ENCODE measurements at regions not wholly inside any gene's neighbourhood (a gene's known extent, or its start where the extent isn't known, plus 50 kb on each side); places are given as distances from the start of the nearest gene placed in this dataset.
"Not testable (repeated sequence)": the region's sequence is repeated elsewhere in the genome, so short reads cannot be mapped to it uniquely, and the experiment has no call there.

DNA sequence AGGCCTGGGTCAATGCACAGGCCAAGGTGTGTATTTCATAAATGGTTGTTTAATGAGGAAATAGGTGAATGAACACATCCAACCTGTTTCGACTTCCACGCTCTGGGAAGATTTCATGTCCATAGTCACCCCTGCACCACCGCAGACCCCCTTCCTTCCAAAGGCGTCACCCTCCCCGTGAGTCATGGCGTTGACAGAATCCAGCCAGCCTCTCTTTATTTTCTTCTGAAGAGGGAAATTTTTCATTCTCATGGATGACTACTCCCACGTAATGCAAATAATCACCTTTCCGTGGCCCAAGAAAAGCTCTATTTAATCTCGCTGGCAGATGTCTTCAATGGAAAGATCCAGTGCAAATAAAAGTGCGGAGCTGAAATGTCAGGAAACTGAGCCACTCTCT lies 75.3 kb upstream of the FOXK1 start:
- Histone ChIP-seq H3K36me3 (ENCODE audit: insufficient read depth, low read length) (no peaks in the 10 kb centered on the region), H3K27ac (no peak overlapping the region), H3K9me3 (ENCODE audit: low read depth, low read length) (no peaks in the 10 kb centered on the region), H3K4me3 (no peak overlapping the region), H3K9ac (ENCODE audit: insufficient read length) (no peak overlapping the region)
- DNase-seq (ENCODE audit: low read depth, low spot score) = no peak
- TF ChIP-seq EZH2 (IDR thresholded peaks at IDR 0.05) (no peak), FOXP2 (optimal IDR thresholded peaks at IDR 0.05; ENCODE audit: control extremely low read depth, extremely low read length, insufficient read depth) (no peak), POLR2AphosphoS5 (IDR thresholded peaks at IDR 0.05; ENCODE audit: borderline replicate concordance, low read depth, low read length) (no peak)

DNA sequence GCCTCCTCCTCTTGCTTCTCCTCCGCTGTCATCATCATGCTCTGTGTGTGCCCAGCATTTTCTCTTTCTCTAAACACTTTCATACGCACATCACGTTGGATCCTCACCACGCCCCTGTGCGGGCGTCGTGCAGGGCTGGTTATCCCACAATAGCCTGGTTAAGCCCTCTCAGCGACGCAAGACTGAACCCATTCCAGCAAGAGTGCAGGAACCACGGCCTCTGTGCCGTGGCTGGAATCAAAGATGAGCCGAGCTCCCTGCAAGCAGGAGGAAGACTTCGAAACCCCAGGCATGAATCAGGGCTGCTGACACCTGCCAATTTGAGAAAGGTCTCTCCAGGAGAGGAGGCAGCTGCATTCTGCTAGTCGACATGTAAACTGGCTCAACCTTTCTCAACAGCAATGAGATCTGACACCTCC lies 74.8 kb upstream of the FOXK1 start:
- Histone ChIP-seq H3K9me3 (ENCODE audit: low read depth, low read length) (no peaks in the 10 kb centered on the region), H3K9ac (ENCODE audit: insufficient read length) (no peak overlapping the region), H3K4me3 (no peak overlapping the region), H3K36me3 (ENCODE audit: insufficient read depth, low read length) (no peaks in the 10 kb centered on the region), H3K27ac (no peak overlapping the region)
- TF ChIP-seq EZH2 (IDR thresholded peaks at IDR 0.05) = no peak
- TF ChIP-seq FOXP2 (optimal IDR thresholded peaks at IDR 0.05; ENCODE audit: control extremely low read depth, extremely low read length, insufficient read depth) = no peak
- no peak for TF ChIP-seq POLR2AphosphoS5 (IDR thresholded peaks at IDR 0.05; ENCODE audit: borderline replicate concordance, low read depth, low read length)
- DNase-seq (ENCODE audit: low read depth, low spot score) = no peak

- not testable (repeated sequence) for H3K9me3 ChIP-seq (ENCODE audit: low read depth, low read length); H3K27ac ChIP-seq; DNase-seq (ENCODE audit: low read depth, low spot score); H3K4me3 ChIP-seq; H3K9ac ChIP-seq (ENCODE audit: insufficient read length); H3K36me3 ChIP-seq (ENCODE audit: insufficient read depth, low read length)
Observed at GRCh38 chr7:4609576-4609975, 72.5 kb upstream of the FOXK1 start.

DNA sequence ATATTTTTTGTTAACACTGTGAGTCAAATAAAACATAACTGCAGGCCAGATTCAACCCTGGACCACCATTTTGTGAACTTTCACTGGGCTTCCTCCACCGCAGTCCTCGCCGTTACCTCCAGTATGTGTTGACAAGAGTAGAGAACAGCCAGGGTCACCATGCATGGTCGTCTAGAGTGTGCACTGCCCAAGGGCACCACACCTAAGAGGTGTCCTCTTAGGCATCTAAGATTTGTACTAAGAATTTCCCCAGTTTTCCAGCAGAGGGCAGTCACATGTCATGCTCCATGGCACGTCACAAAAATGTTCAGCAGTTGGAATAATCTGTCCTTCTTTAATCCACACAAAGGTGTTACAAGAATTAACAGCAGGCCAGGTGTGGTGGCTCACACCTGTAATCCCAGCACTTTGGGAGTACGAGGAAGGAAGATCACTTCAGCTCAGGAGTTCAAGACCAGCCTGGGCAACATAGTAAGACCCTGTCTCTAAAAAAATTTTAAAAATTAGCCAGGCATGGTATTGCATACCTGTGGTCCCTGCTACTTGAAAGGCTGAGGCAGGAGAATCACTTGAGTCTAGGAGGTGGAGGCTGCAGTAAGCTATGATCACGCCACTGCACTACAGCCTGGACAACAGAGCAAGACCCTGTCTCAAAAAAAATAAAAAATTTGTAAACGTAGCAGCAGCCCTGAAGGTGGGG lies 71.2 kb upstream of the FOXK1 start:
- Histone ChIP-seq H3K9ac (ENCODE audit: insufficient read length) (no peak overlapping the region), H3K4me3 (no peak overlapping the region), H3K36me3 (ENCODE audit: insufficient read depth, low read length) (no peaks in the 10 kb centered on the region), H3K9me3 (ENCODE audit: low read depth, low read length) (no peaks in the 10 kb centered on the region), H3K27ac (peak overlapping the region; percentile 42; the same call in 1 of the 2 replicates)
- no peak for TF ChIP-seq POLR2AphosphoS5 (IDR thresholded peaks at IDR 0.05; ENCODE audit: borderline replicate concordance, low read depth, low read length)
- no peak for DNase-seq (ENCODE audit: low read depth, low spot score)

DNA sequence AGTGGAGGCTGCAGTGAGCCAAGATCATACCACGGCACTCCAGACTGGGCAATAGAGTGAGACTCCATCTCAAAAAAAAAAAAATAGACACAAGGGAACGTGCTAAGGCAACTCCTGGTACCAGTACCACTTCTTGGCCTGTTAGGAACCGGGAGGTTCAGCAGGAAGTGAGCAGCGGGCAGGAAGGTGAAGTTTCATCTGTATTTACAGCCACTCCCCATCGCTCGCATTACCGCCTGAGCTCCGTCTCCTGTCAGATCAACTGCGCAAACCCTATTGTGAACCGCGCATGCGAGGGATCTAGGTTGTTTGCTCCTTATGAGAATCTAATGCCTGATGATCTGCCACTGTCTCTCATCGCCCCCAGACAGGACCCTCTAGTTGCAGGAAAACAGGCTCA lies 69.9 kb upstream of the FOXK1 start:
- TF ChIP-seq FOXP2 (optimal IDR thresholded peaks at IDR 0.05; ENCODE audit: control extremely low read depth, extremely low read length, insufficient read depth) = no peak
- no peak for TF ChIP-seq POLR2AphosphoS5 (IDR thresholded peaks at IDR 0.05; ENCODE audit: borderline replicate concordance, low read depth, low read length)
- TF ChIP-seq EZH2 (IDR thresholded peaks at IDR 0.05) = no peak
- no peaks in the 10 kb centered on the region for H3K36me3 ChIP-seq (ENCODE audit: insufficient read depth, low read length)
- H3K27ac ChIP-seq = peak overlapping the region; percentile 83; the same call in 1 of the 2 replicates
- no peak overlapping the region for H3K9ac ChIP-seq (ENCODE audit: insufficient read length)
- H3K4me3 ChIP-seq = no peak overlapping the region
- no peak for DNase-seq (ENCODE audit: low read depth, low spot score)
- H3K9me3 ChIP-seq (ENCODE audit: low read depth, low read length) = no peaks in the 10 kb centered on the region

DNA sequence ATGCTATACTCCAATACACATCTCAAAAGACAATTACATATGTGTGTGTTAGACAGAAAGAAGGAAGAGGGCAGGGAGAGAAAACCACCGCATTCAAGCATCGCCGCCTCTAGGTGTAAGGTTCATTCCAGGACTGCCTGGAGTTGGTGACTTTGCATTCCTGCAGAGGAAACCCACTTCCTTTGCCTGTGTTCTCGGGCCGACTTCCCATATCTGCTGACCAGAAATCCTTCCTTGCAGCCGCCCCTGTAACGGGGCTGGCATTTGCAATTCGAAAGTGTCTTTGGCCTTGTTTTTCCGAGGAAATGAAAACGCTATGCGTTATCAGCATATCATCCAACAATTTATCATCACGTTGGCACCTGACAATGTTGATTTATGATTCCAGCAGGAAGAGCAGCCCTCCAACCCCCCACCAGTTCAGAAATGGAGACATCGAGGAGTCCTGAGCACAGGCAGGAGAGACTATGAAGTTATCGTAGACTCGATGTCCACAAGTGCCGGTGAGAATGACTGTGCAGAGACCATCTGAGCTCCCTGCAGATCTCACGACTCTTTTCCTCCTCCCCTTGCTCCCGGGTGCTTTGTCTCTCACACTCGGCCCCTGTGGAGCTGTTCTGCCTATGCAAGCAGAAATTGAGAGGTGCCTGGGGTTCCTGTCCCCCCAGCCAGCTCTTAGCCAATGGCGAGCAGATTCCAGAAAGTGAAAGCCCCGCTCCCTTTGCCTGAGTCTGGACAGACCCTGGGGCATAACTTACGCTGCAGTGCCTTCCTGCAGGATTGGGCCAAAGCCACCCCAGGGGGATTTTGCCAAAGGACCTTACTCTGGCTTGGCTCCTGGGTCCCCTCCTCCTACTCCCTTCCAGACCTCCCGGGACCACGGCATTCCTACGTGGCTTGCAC lies 68.9 kb upstream of the FOXK1 start:
- H3K9ac ChIP-seq (ENCODE audit: insufficient read length) = peak overlapping the region; percentile 17
- H3K27ac ChIP-seq = peak overlapping the region; percentile 83
- H3K4me3 ChIP-seq = peak overlapping the region; percentile 80
- no peaks in the 10 kb centered on the region for H3K36me3 ChIP-seq (ENCODE audit: insufficient read depth, low read length)
- H3K9me3 ChIP-seq (ENCODE audit: low read depth, low read length) = no peaks in the 10 kb centered on the region
- DNase-seq (ENCODE audit: low read depth, low spot score) = no peak
- no peak for TF ChIP-seq EZH2 (IDR thresholded peaks at IDR 0.05)
- TF ChIP-seq FOXP2 (optimal IDR thresholded peaks at IDR 0.05; ENCODE audit: control extremely low read depth, extremely low read length, insufficient read depth) = no peak
- TF ChIP-seq POLR2AphosphoS5 (IDR thresholded peaks at IDR 0.05; ENCODE audit: borderline replicate concordance, low read depth, low read length) = no peak

GRCh38 chr7:4613846-4614548 lies 68.1 kb upstream of the FOXK1 start:
- H3K9me3 ChIP-seq (ENCODE audit: low read depth, low read length) = no peaks in the 10 kb centered on the region
- DNase-seq (ENCODE audit: low read depth, low spot score) = no peak
- peak overlapping the region; percentile 80 for H3K4me3 ChIP-seq
- no peaks in the 10 kb centered on the region for H3K36me3 ChIP-seq (ENCODE audit: insufficient read depth, low read length)
- TF ChIP-seq EZH2 (IDR thresholded peaks at IDR 0.05) (no peak), FOXP2 (optimal IDR thresholded peaks at IDR 0.05; ENCODE audit: control extremely low read depth, extremely low read length, insufficient read depth) (no peak), POLR2AphosphoS5 (IDR thresholded peaks at IDR 0.05; ENCODE audit: borderline replicate concordance, low read depth, low read length) (no peak)
- H3K9ac ChIP-seq (ENCODE audit: insufficient read length) = peak overlapping the region; percentile 17
- H3K27ac ChIP-seq = peak overlapping the region; percentile 83

DNA sequence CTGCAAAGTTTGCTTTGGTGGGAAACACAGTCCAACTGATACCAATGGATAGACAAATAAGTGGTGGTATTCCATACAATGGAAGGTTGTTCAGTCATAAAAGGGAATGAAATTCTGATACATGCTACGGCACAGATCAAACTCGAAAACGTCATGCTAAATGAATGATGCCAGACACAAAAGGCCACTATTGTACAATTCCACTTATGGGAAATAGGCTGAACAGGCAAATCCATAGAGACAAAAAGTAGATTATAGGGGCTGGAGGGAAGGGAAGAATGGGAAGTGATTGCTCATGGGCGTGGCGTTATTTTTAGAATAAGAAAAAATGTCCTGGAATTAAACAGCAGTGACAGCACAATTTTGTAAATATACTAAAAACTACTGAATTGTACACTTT lies 66.0 kb upstream of the FOXK1 start:
- Histone ChIP-seq H3K36me3 (ENCODE audit: insufficient read depth, low read length) (no peaks in the 10 kb centered on the region), H3K9me3 (ENCODE audit: low read depth, low read length) (no peaks in the 10 kb centered on the region), H3K9ac (ENCODE audit: insufficient read length) (no peak overlapping the region), H3K27ac (peak overlapping the region; percentile 31; the same call in 1 of the 2 replicates), H3K4me3 (no peak overlapping the region)
- DNase-seq (ENCODE audit: low read depth, low spot score) = no peak
- no peak for TF ChIP-seq POLR2AphosphoS5 (IDR thresholded peaks at IDR 0.05; ENCODE audit: borderline replicate concordance, low read depth, low read length)
- TF ChIP-seq EZH2 (IDR thresholded peaks at IDR 0.05) = no peak
- TF ChIP-seq FOXP2 (optimal IDR thresholded peaks at IDR 0.05; ENCODE audit: control extremely low read depth, extremely low read length, insufficient read depth) = no peak

Measured in SK-N-MC (cell line).